HL-60 (cell line): ENCODE measurements at regions not wholly inside any gene's neighbourhood (a gene's known extent, or its start where the extent isn't known, plus 50 kb on each side); places are given as distances from the start of the nearest gene placed in this dataset.

Experiments
- DNase-seq, 2 experiments: peaks; one replicate each; pipeline ENCODE4 v3.0.0-alpha.2; 2010 to 2020; ENCODE audit warnings: low read depth in 1 of 2, low spot score in 1 of 2
- H3K27ac ChIP-seq: fragments of 250-450 bp; sonication (Bioruptor Pico); replicated peaks from 2 replicates; pipeline ENCODE4 v1.5.1; 2020; ENCODE audit warnings: mild to moderate bottlenecking, moderate library complexity
- H3K27me3 ChIP-seq: fragments of 250-450 bp; sonication (Bioruptor Pico); 2 replicates; pipeline ENCODE4 v1.5.1; 2021; ENCODE audit warnings: mild to moderate bottlenecking, moderate library complexity; ENCODE audit not compliant: insufficient read depth, poor library complexity, severe bottlenecking
- H3K4me3 ChIP-seq: replicated peaks from 2 replicates; pipeline ENCODE4 v1.5.1; 2011; ENCODE audit warnings: mild to moderate bottlenecking, control low read depth, low read length; ENCODE audit not compliant: insufficient read depth
- GABPA ChIP-seq: IDR thresholded peaks from 2 replicates; pipeline ENCODE4 v1.6.1; 2012; ENCODE audit warnings: low read depth
- POLR2AphosphoS5 ChIP-seq: IDR thresholded peaks from 2 replicates; pipeline ENCODE4 v1.6.1; 2012; ENCODE audit warnings: low read depth
- REST ChIP-seq: IDR thresholded peaks from 2 replicates; pipeline ENCODE4 v1.6.1; 2012; ENCODE audit warnings: low read depth; ENCODE audit not compliant: insufficient replicate concordance
- SPI1 ChIP-seq: IDR thresholded peaks from 2 replicates; pipeline ENCODE4 v1.6.1; 2012; ENCODE audit warnings: low read depth, mild to moderate bottlenecking, borderline replicate concordance
- TF ChIP-seq, protein P1 (sequence below): IDR thresholded peaks from one replicate; pipeline ENCODE4 v1.5.1; 2011; ENCODE audit warnings: low read length, control low read depth, inconsistent platforms; ENCODE audit not compliant: insufficient read depth

GRCh38 chr2:7280790-7281189 is 363.6 kb downstream of the RNF144A start:
- TF ChIP-seq GABPA = no peak
- TF ChIP-seq REST = no peak
- TF ChIP-seq SPI1 = no peak
- TF ChIP-seq POLR2AphosphoS5 = no peak
- TF ChIP-seq, protein P1, sequence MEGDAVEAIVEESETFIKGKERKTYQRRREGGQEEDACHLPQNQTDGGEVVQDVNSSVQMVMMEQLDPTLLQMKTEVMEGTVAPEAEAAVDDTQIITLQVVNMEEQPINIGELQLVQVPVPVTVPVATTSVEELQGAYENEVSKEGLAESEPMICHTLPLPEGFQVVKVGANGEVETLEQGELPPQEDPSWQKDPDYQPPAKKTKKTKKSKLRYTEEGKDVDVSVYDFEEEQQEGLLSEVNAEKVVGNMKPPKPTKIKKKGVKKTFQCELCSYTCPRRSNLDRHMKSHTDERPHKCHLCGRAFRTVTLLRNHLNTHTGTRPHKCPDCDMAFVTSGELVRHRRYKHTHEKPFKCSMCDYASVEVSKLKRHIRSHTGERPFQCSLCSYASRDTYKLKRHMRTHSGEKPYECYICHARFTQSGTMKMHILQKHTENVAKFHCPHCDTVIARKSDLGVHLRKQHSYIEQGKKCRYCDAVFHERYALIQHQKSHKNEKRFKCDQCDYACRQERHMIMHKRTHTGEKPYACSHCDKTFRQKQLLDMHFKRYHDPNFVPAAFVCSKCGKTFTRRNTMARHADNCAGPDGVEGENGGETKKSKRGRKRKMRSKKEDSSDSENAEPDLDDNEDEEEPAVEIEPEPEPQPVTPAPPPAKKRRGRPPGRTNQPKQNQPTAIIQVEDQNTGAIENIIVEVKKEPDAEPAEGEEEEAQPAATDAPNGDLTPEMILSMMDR = no peak
- H3K27me3 ChIP-seq = no peaks in the 10 kb centered on the region
- no peak overlapping the region for H3K4me3 ChIP-seq
- H3K27ac ChIP-seq = no peak overlapping the region
- no peak for DNase-seq

DNA sequence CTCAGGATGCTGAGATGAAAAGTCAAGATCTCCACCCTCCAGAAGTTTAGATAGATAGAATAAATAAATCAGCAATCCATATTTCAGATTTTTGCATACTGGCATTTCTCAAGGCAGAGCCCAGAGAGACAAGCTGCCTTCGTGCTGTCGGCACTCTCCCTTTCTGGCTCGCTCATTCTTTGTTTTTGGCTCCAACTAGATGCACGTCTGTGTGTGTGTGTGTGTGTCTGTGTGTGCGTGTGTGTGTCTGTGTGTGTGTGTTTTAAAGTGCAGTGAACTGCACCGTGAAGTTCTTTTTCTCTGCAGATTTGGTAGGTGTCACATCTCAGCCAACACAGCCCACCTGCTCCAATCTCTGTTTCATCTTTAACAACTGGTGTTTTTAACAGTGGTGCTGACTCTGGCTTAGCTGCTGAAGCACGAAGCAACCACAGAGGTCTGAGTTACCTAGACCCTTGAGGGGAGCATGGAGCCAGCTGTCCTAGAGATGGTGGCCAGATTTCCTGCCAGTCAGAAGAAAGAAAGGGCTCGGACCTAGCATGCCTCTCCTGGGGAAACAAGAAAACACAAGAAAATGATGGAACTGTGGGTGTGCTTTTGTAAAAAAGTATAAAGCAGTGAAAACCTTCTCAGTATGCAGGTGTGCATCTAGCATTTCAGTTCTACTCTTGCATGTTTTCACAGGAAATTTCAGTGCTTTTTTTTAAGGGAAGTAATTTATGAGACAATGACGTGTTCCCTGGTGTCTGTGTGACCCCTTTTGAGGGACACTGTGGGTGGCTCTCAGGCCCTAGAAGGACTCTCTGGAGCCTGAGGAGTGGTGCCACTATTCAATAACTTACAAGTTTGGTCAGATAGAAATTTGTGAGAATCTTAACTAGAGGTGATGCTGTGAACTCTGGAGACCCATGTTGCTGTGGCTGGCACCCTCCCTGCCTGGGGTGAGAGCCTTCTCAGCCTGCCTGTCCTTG is 364.3 kb downstream of the RNF144A start:
- Histone ChIP-seq H3K27me3 (no peaks in the 10 kb centered on the region), H3K27ac (no peak overlapping the region), H3K4me3 (no peak overlapping the region)
- TF ChIP-seq GABPA (no peak), SPI1 (no peak), REST (no peak), POLR2AphosphoS5 (no peak)
- TF ChIP-seq, protein P1 = no peak
- no peak for DNase-seq

DNA sequence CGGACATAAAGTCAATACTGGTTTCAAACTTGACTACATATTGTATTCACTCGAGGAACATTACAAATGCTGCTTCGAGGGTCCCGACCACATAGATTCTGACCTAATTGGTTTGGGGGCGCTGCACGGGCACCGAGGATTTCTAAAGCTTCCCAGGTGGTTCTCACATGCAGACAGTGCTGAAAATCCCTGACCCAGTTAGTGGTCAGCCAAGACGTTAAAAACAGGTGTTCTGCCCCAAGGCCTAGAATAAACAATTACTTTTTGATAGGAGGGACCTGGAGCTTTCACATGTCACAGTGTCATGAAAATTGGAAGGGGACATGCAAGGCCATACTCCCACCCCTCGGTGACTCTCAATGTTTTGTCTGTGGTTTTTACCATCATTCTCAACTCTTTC is 368.9 kb downstream of the RNF144A start:
- no peak for DNase-seq
- TF ChIP-seq GABPA (no peak), SPI1 (no peak)
- TF ChIP-seq, protein P1 = no peak
- no peaks in the 10 kb centered on the region for H3K27me3 ChIP-seq
- no peak overlapping the region for H3K27ac ChIP-seq
- no peak overlapping the region for H3K4me3 ChIP-seq

DNA sequence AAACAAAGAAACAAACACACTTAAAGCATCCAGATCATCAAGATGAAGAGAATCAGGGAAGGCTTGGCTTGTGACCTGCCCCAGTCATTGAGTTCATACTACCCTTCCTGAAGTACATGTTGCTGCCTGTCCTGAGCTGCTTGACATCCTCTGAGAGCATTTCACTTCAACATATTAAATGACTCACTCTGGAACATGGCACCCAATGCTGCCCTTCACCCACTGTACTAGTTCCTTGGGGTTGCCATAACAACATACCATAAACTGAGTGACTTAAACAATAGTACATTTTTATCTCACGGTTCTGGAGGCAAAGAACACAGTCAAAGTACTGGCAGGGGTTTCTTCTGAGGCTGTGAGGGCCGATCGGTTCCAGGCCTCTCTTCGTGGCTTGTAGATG is 371.3 kb downstream of the RNF144A start:
- Histone ChIP-seq H3K27me3 (peaks cover 3% of the 10 kb centered on the region), H3K27ac (no peak overlapping the region), H3K4me3 (no peak overlapping the region)
- TF ChIP-seq POLR2AphosphoS5 (no peak), SPI1 (no peak), GABPA (no peak), REST (no peak)
- TF ChIP-seq, protein P1 = no peak
- no peak for DNase-seq
